ENCODE measurements at regions not wholly inside any gene's neighbourhood (a gene's known extent, or its start where the extent isn't known, plus 50 kb on each side); places are given as distances from the start of the nearest gene placed in this dataset.

DNA sequence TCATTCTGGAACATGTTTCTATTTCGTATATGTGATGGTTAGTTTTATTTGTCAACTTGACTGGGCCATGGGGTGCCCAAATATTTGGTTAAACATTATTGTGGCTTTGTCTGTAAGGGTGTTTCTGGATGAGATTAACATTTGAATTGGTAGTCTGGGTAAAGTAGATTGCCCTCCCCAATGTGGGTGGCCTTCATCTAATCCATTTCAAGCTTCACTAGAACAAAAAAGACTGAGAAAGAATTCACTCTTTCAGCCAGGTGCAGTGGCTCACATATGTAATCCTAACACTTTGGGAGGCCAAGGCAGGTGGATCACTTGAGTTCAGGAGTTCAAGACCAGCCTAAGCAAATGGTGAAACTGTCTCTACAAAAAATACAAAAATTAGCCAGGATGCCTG lies 55.7 kb upstream of the TANC1 start:
- TF ChIP-seq POLR2A (IDR thresholded peaks at IDR 0.05): no peak
- TF ChIP-seq, protein P1, sequence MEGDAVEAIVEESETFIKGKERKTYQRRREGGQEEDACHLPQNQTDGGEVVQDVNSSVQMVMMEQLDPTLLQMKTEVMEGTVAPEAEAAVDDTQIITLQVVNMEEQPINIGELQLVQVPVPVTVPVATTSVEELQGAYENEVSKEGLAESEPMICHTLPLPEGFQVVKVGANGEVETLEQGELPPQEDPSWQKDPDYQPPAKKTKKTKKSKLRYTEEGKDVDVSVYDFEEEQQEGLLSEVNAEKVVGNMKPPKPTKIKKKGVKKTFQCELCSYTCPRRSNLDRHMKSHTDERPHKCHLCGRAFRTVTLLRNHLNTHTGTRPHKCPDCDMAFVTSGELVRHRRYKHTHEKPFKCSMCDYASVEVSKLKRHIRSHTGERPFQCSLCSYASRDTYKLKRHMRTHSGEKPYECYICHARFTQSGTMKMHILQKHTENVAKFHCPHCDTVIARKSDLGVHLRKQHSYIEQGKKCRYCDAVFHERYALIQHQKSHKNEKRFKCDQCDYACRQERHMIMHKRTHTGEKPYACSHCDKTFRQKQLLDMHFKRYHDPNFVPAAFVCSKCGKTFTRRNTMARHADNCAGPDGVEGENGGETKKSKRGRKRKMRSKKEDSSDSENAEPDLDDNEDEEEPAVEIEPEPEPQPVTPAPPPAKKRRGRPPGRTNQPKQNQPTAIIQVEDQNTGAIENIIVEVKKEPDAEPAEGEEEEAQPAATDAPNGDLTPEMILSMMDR (IDR thresholded peaks at IDR 0.05): no peak
- TF ChIP-seq EP300 (IDR thresholded peaks at IDR 0.05; ENCODE audit: low read depth): no peak
- no peak for TF ChIP-seq POLR2AphosphoS5 (IDR thresholded peaks at IDR 0.05)
